ENCODE measurements at regions not wholly inside any gene's neighbourhood (a gene's known extent, or its start where the extent isn't known, plus 50 kb on each side); places are given as distances from the start of the nearest gene placed in this dataset.
"Not testable (repeated sequence)": the region's sequence is repeated elsewhere in the genome, so short reads cannot be mapped to it uniquely, and the experiment has no call there.

DNA sequence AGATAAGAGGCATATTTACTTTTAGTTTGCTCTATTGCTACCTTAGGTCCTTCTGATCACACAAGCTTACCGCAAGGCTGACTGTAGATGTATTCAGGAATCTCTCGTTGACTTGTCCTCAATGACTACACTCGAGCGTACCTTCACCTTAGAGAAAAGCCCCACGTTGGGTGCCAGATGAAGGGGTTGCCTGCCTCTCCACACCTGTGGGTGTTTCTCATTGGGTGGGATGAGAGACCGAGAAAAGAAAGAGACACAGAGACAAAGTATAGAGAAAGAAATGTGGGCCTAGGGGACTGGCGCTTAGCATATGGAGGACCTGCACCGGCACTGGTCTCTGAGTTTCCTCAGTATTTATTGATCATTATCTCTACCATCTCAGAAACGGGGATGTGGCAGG is 51.8 kb downstream of the ASCL4 start:
- DNase-seq (ENCODE audit: low read depth in 2 of 2): no peak

DNA sequence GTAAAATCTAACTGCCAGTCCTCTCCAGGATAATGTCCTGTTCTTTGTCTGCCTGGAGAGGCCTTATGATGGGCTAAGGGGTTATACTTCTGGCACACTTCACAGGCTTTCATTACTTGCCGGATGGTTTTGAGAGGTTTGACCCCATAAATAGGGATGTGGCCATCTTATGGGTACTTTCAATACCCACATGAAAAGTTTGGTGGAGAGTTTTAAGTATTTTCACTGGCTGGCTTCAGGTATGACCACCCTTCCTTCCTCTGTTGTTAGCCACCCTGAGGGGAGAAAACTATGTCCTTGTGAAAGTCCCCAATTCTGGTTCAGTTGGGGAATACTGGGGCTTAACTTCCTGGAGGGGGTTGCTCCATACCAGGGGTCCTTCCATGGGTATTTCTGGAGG is 54.8 kb downstream of the ASCL4 start:
- no peak for DNase-seq (ENCODE audit: low read depth in 2 of 2)

DNA sequence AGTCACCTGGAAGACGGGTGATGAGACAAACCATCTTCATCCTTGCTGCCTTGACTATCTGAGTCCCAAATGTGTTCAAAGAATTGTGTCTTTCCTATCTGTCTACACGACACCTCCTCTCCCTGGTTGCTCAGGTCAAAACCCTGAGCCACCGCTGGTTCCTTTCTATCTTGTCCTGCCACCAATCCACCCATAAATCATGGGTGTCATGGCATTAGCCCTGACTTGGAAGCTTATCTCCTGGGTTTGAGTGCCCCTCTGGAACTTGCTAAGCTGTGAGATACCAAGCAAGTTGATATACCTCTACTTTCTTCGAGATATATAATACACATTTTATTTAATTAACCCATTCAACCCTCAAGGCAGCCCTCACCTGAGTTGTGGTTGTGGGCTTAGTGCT is 57.9 kb downstream of the ASCL4 start:
- no peak for DNase-seq (ENCODE audit: low read depth in 2 of 2)

DNA sequence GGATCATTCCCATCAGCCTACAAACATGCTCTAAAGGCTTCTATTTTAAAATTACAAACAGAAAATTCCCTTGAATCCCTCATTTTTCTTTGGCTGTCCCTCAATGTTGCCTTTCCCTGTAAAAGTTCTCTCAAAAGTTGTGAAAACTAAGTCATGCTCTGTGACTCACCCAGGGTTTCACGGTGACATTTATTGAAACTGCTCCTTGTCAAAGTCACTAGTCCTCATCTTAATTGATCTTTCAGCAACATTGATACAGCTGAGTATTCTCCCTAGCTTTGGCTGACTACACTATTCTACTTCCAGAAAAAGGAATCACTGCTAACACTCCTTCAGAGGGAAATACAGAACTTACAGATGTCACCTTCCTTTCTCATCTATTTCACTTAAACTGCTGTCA is 65.7 kb downstream of the ASCL4 start:
- DNase-seq (ENCODE audit: low read depth in 2 of 2): no peak

DNA sequence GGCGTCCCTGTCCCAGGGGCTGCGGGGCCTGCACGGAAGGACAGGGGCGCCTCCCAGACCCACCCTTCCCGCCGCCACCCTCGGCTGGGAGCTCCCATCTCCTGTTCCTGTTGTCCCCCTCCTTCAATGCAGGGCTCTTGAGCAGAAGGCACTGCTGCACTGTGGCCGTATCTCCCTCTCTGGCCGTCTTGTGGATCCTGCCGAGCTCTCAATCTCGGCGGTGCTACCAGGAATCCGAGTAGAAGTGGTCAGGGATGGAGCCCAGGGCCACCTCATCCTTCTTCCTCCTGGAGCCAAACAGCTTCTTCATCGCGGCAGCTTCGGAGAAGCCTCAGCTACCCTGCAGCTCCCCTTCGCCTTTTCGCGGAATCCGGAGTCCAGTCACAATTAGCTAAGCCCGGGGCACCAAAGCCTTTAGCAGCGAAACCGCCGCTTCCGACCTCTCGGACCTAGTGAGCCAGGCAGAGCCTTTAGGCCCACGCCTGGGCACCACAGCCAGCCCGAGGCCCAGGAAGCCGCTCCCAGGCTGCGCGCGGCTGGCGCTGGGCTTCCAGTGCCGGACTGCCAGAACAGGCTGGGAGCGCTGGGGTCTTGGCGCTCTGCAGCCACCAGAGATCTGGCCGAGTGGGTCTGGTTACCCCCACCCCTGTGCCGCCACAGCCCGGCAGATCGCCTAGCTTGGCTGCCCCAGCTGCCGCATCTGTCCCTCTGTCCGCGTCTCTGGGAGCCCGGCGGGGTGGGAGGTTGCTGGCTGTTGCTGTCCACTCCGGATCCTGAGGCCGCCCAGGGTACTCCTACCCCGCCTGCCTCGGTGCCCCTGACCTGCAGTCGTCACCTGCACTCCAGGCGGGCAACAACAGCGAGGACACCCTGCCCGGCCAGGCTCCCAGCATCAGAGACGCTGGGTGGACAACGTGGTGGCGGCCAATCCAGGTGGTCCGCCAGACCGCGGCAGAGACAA is 69.1 kb downstream of the ASCL4 start:
- no peak for DNase-seq (ENCODE audit: low read depth in 2 of 2)

DNA sequence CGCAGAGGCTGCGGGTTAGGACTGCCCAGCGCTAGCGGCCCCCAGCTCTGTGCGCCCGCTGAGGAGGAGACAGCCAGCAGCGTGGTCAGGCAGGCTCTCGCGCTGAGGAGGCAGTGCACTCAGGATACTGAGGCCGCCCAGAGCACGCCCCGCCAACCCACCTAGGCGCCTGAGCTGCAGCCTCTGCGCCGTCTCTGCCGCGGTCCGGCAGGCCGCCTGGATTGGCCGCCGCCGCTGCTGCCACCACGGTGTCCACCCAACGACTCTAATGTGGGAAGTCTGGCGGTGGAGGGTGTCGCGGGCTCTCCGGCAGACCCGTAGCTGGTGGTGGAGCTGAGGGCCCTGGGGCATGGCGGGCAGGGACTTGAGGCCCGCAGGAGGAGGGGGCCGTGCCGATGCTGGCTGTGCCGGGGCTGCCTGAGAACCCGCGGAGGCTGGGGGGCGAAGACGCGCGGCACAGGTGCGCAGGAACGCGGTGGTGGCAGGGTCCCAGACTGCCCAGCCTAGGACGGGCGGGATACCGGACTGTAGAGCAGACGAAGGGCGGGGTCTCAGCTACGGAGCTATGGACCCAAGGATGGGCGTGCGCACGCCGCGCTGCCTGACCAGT is 69.9 kb downstream of the ASCL4 start:
- DNase-seq (ENCODE audit: low read depth in 2 of 2): no peak

DNA sequence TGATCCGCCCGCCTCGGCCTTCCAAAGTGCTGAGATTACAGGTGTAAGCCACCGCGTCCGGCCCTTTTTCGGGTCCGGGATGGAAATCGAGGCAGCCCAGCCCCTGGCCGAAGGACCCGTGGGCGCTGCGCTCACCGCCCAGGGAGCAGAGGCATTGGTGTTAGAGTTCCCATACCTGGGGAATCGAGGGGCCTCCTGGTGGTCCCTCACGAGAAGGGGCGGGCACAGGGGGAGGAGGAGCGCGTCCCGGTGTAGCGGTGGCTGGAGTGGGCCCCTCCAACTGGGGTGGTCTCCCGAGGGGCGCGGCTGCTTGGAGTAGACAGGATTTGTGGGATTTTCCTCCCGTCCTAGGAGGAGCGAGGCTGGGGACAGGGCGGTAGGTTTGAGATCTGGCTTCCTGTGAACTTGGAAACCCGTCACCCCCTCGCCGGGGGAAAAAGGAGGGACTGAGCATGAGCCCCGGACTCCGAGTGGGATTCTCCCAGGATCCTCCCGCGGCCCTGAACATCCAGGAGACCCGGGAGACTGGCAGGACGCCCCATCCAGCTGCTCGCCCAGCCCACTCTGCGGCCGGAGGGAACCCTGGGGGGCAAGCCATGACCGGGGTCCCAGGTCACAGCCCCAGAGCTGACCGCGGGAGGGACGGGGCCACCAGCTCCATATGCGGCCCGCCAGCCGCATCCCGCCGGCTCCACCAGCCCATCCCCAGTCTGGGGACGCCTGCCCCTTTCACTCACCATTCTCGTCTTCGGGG is 70.9 kb downstream of the ASCL4 start:
- no peak for DNase-seq (ENCODE audit: low read depth in 2 of 2)

DNA sequence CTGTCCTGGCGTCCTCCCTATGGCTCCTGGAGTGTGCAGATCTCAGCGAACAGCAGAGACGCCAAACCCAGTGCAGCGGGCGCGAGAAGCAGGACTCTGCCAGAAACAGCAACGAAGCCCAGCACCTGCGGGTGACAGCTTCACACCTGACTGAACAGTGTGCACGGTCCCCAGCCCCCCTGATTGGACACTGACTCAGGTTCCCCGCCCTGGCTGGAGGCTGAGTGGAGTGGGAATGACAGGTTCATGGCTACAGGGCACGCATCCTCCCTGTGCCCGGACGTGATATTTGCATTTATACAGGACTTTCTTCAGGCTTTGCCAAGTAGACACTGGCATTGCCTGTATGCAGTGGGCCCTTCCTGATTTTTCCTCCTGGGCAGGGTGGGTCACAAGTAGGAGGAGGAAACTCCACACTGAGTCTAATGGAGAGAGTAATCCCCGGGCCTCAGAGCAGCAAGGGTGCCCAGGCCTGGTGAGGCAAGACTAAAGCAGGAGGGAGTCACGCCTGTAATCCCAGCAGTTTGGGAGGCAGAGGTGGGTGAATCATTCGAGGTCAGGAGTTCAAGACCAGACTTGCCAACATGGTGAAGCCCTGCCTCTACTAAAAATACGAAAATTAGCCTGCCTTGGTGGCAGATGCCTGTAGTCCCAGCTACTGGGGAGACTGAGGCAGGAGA is 71.6 kb downstream of the ASCL4 start:
- no peak for DNase-seq (ENCODE audit: low read depth in 2 of 2)

DNA sequence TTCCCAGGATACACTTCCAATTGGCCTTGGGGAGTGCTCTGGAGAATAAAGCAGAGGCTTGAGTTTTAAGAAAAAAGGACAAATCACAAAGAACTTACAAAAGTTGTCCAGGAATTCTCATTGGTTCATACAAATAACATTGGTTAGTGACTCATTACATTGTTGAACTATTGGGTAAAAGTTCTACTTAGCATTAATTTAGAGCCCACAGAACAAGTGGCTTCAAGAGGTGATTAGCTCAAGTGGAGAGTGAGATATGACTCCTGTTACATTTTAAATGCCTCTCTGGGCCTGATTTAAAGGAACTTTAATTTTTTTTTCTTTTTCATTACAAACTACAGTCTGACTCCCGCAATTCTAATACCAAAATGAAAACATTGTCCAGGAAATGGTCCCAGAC is 72.9 kb downstream of the ASCL4 start:
- no peak for DNase-seq (ENCODE audit: low read depth in 2 of 2)

DNA sequence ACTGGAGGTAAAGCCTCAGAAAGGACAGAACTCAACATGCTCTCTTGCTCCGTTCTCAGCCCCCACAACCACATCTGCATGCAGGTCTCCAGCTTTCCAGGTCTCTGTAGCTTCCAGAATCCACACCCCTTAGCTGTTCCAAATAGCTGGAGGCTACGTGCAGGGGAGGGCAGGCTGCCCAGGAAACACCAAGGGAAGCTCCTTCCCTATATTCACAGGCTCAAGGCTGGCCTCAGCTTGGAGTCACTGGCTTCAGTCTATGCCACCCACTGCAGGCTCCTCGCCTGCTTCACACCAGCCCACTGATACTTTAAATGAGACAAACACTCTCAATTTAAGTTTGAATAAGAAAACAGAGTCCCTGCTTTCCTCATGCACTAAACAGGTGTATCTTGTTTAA is 73.3 kb downstream of the ASCL4 start:
- DNase-seq (ENCODE audit: low read depth in 2 of 2): no peak

DNA sequence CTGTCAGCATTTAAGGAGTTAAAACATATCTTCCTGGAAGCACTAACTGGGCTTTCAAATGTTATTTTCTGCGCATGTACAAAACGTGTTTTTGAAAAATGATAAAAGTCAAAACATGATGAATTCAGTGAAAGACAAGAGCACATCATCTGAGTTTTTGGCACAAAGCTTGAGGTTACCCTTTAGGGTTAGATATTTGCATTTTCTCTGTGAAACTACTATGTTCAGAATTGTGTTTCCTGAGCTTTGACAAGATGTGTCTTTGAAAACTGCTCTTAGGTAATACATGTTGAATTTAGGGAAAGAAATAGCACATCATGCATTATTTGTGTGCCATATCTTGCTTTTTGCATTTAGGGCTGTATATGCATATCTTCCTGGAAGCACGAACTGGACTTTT is 79.0 kb downstream of the ASCL4 start:
- DNase-seq (ENCODE audit: low read depth in 2 of 2): no peak

DNA sequence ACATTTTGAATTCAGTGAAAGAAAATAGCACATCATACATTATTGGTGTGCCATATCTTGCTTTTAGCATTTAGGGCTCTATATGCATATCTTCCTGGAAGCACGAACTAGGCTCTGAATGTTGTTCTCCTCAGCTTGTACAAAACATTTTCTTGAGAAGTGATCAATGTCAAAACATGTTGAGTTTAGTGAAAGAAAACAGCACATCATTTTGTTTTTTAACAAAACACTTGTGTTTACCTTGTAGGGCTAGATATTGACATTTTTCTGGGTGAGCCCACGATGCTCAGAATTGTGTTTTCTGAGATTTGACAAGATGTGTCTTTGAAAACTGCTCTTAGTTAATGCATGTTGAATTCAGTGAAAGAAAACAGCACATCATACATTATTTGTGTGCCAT is 81.0 kb downstream of the ASCL4 start:
- no peak for DNase-seq (ENCODE audit: low read depth in 2 of 2)

DNA sequence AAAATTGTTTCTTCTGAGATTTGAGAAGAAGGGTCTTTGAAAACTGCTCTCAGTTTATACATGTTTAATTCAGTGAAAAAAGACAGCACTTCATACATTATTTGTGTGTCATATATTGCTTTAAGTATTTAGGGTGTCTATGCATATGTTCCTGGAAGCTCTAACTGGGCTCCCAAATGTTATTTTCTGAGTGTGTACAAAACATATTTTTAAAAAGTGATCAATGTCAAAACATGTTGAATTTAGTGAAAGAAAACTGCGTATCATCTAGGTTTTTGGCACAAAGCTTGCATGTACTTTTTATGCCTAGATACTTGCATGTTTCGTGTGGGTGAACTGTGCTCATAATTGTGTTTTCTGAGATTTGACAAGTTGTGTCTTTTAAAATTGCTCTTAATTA is 81.6 kb downstream of the ASCL4 start:
- DNase-seq (ENCODE audit: low read depth in 2 of 2): no peak

DNA sequence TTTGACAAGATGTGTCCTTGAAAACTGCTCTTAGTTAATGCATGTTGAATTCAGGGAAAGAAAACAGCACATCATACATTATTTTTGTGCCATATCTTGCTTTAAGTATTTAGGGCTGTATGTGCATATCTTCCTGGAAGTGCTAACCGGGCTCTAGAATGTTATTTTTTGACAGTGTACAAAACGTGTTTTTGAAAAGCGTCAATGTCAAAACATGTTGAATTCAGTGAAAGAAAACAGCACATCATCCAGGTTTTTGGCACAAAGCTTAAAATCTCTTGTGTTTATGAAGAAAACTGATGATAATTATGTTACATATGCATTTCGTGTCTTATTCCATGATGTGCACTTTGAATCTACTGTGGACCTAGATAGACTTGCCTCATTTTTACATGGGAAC is 82.7 kb downstream of the ASCL4 start:
- no peak for DNase-seq (ENCODE audit: low read depth in 2 of 2)

DNA sequence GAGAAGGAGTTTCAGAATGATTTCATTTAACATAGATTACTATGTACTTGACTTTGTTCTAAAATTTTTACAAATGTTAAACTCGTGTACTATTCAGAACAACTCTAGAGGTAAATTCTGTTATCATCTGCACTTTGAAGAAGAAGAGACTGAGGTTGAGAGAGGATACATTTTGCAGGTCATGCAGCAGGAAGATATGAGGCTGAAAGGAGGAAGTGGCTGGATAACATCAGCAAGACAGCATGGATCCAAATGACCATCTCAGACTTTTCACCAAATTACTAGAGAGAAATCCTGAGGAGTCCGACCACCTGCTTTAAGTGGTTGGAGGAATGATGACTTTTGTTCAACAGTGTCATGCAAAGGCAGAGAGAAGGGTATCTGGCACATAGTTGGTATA is 84.9 kb downstream of the ASCL4 start:
- DNase-seq (ENCODE audit: low read depth in 2 of 2): no peak

DNA sequence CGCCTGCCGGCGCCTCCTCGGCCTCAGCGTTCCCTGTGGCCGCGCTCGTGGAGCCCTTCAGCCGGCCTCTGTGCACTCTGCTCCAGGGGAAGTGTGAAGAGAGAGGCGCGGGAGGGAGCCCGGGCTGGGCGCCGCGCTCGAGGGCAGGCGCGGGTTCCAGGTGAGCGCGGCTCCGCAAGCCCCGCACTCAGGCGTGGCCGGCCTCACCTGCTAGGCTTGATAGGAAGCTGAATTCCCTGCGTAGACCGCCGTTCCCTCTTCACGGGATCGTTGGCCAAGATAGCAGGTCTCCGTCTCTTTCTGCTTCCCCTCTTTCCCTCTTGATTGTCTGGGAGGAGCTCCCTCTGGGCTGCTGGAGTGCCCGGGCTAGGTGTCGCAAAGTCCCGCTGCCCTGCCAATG is 89.7 kb downstream of the ASCL4 start:
- no peak for DNase-seq (ENCODE audit: low read depth in 2 of 2)

DNA sequence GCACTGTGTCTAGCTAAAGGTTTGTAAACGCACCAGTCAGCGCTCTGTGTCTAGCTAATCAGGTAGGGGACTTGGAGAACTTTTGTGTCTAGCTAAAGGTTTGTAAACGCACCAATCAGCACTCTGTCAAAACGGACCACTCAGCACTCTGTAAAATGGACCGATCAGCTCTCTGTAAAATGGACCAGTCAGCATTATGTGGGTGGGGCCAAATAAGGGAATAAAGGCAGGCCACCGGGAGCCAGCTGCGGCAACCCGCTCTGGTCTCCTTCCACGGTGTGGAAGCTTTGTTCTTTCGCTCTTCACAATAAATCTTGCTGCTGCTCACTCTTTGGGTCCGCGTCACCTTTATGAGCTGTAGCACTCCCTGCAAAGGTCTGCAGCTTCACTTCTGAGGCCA is 90.2 kb downstream of the ASCL4 start:
- DNase-seq (ENCODE audit: low read depth in 2 of 2): not testable (repeated sequence)

DNA sequence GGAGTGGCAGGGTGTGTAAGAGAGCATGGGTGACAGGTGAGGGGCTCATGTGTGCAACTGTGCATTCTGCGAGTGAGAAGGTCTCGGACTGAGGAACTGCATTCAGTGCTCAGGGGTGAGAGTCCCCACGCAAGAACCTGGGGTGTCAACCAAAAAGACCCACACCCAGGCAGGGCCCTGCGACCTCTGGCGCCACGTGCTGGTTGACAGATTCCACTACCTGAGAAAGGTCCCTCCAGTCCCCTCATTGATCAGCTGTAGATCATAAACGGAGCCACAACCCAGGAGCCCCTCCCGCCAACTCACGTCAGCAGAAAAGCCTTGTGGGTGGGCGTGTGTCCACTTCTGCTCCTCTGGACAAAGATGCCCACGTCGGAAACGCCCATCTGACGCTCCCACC is 98.7 kb downstream of the ASCL4 start:
- no peak for DNase-seq (ENCODE audit: low read depth in 2 of 2)

DNA sequence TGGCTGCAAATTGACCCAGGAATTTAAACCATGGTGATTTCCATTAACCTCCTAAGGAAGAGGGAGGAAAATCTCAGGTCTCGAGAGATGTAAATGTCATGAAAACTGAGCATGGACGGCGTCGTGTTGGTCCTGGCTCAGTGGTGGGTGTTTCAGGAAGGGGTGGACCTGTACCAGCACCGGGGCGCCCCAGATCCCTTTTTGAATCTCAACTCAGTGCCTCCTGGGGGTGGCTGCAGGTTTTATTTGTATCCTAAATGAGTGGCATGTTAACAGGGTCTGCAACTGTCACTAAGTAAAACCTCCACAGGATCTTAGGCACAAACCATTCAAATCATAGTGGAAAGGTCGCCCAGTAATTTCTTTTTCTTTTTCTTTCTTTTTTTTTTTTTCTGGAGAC is 101.3 kb downstream of the ASCL4 start:
- DNase-seq (ENCODE audit: low read depth in 2 of 2): no peak

DNA sequence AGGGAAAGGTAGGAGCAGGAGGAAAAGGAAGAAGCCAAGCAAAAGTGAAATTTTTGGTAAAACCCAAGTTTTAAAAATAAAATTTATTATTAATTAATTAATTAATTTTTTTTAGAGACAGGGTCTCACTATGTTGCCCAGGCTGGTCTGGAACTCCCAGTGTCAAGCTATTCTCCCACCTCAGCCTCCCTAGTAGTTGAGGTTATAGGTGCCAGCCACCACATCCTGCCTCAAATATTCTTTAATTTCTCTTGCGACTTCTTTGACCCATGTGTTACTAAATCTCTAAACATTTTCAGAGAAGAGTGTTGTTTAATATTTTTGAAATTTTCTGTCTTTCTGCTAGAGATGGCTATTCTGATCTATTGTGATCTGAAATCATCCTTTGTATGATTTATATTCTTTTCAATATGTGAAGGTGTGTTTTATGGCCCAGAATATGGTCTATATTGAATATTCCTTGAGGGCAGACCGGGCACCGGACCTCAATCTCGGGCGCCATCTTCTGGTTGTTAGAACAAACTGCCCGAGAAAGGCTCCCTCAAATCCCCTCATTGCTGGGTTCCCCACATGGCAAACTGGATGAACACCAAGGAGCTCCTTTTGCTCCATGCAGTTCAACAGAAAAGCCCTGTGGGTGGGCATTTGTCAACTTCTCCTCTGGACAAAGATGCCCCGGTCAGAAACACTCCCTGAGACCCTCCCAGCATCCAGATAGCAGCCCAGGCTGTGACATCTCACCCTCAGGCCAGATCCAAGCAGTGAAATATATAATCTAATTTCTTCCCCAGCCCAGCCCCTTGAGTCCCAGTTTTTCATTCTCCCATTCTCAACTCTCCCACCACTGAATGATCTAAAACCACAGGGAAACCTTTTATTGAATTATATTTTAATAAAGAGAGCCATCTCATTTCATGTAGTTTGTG is 110.5 kb downstream of the ASCL4 start:
- peak; percentile 5 to 6 for DNase-seq (ENCODE audit: low read depth in 2 of 2)

DNA sequence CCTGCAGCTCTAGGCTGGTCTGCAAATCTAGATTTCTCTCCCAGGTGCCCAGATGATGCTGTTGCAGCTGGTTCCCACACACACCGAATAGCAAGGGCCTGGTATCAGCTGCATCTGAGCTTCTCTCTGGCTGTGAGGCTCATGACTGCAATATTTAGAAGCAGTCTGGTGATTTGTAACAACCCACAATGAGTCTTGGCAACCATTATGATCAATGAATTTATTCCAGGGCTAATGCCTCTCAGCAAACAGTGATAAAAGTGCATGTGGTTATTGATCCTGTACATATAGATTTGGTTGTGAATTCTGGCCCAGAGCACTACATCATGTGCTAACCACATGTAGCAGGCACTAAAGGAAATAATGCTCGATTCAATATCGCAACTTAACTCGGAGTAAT is 114.3 kb downstream of the ASCL4 start:
- no peak for DNase-seq (ENCODE audit: low read depth in 2 of 2)
